ENCODE measurements at regions not wholly inside any gene's neighbourhood (a gene's known extent, or its start where the extent isn't known, plus 50 kb on each side); places are given as distances from the start of the nearest gene placed in this dataset.

DNA sequence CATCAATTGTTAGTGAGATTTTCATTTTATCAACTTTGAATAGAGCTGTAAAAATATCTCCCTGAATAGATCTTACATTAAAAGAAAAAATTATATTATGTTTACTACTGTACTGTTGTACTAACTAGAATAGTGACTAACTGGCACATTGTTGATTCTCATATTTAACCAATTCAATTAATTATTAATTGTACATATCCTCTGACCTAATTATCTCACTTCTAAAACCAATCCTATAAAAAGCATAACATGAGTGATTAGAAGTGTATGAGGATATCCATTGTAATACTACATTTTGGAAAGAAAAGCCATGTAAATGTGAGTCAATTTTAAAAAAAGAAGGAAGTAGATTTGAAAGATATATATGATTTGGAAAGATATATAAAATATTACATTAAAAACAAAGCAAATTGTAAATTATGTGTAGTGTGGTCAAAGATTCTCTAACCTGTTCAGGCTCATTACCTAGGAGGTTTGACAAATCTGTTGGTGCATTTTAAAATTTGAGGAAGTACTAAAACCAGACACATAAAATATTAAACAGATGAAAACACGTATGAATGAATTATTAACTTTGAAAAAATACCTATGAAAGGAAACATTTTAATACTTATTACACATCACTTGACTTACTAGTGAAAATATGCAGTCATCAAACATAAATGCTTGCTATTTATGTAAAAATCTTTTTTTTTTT is 829.8 kb upstream of the SLC10A2 start:
- TF ChIP-seq, protein P1, sequence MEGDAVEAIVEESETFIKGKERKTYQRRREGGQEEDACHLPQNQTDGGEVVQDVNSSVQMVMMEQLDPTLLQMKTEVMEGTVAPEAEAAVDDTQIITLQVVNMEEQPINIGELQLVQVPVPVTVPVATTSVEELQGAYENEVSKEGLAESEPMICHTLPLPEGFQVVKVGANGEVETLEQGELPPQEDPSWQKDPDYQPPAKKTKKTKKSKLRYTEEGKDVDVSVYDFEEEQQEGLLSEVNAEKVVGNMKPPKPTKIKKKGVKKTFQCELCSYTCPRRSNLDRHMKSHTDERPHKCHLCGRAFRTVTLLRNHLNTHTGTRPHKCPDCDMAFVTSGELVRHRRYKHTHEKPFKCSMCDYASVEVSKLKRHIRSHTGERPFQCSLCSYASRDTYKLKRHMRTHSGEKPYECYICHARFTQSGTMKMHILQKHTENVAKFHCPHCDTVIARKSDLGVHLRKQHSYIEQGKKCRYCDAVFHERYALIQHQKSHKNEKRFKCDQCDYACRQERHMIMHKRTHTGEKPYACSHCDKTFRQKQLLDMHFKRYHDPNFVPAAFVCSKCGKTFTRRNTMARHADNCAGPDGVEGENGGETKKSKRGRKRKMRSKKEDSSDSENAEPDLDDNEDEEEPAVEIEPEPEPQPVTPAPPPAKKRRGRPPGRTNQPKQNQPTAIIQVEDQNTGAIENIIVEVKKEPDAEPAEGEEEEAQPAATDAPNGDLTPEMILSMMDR (IDR thresholded peaks at IDR 0.05): no peak
- TF ChIP-seq POLR2AphosphoS5 (IDR thresholded peaks at IDR 0.05) (no peak), EP300 (IDR thresholded peaks at IDR 0.05) (no peak), POLR2A (IDR thresholded peaks at IDR 0.05; ENCODE audit: low read depth) (no peak)

Measured in esophagus muscularis mucosa (tissue), 4 donors.